Breast epithelium (tissue), 3 donors: ENCODE measurements at regions not wholly inside any gene's neighbourhood (a gene's known extent, or its start where the extent isn't known, plus 50 kb on each side); places are given as distances from the start of the nearest gene placed in this dataset.

Experiments
- POLR2A ChIP-seq: fragments of 450-650 bp; IDR thresholded peaks from one replicate; pipeline ENCODE4 v1.6.1; 2016; ENCODE audit warnings: antibody characterized with exemption, mild to moderate bottlenecking, moderate library complexity
- POLR2AphosphoS5 ChIP-seq, 3 donors: sonication (generic); formaldehyde crosslinking; IDR thresholded peaks; one replicate each; pipeline ENCODE4 v1.6.1; 2017; ENCODE audit warnings: antibody characterized with exemption in 3 of 3
- TF ChIP-seq, protein P1 (sequence below), 3 donors: fragments of 450-650 bp; IDR thresholded peaks; one replicate each; pipeline ENCODE4 v1.5.1; 2016 to 2017; ENCODE audit warnings: antibody characterized with exemption in 3 of 3, mild to moderate bottlenecking in 3 of 3, moderate library complexity in 3 of 3

DNA sequence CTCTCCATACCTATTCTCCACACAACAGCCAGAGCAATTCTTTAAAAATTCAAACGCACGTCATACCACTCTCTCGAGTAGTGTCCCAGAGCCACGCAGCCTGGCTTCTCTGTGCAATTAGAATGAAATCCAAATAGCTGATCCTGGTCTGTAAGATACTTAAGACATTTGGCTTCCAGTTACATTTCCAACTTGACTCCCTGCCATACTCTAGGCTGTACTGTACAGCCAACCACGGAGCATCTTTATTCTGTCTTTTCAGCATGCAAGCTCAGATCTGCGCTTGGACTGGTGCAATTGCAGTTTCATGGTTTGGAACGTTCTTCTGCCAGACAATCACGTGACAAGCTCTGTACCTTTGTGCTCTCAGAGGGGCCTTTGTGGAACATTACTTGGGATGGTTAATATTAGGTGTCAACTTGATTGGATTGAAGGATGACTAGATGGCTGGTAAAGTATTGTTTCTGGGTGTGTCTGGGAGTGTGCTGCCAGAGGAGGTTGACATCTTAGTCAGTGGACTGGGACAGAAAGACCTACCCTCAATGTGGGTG, 325.6 kb downstream of the SOX11 start:
- TF ChIP-seq, protein P1, sequence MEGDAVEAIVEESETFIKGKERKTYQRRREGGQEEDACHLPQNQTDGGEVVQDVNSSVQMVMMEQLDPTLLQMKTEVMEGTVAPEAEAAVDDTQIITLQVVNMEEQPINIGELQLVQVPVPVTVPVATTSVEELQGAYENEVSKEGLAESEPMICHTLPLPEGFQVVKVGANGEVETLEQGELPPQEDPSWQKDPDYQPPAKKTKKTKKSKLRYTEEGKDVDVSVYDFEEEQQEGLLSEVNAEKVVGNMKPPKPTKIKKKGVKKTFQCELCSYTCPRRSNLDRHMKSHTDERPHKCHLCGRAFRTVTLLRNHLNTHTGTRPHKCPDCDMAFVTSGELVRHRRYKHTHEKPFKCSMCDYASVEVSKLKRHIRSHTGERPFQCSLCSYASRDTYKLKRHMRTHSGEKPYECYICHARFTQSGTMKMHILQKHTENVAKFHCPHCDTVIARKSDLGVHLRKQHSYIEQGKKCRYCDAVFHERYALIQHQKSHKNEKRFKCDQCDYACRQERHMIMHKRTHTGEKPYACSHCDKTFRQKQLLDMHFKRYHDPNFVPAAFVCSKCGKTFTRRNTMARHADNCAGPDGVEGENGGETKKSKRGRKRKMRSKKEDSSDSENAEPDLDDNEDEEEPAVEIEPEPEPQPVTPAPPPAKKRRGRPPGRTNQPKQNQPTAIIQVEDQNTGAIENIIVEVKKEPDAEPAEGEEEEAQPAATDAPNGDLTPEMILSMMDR (IDR thresholded peaks at IDR 0.05), result no peak
- TF ChIP-seq POLR2A, result no peak
- TF ChIP-seq POLR2AphosphoS5 (IDR thresholded peaks at IDR 0.05), result no peak
